ENCODE measurements at regions not wholly inside any gene's neighbourhood (a gene's known extent, or its start where the extent isn't known, plus 50 kb on each side); places are given as distances from the start of the nearest gene placed in this dataset.

- TF ChIP-seq CTCF (conservative IDR thresholded peaks at IDR 0.05; ENCODE audit: low read length) = no peak
- TF ChIP-seq EZH2phosphoT487 (IDR thresholded peaks at IDR 0.05; ENCODE audit: borderline replicate concordance, low read depth, low read length) = no peak
Observed at GRCh38 chr16:51868631-51869030, 678.3 kb downstream of the TOX3 start.

Measured in OCI-LY7 (cell line).